GM23338 (cell line): ENCODE measurements at regions not wholly inside any gene's neighbourhood (a gene's known extent, or its start where the extent isn't known, plus 50 kb on each side); places are given as distances from the start of the nearest gene placed in this dataset.

Experiments
- ATAC-seq: fragments of 200-7000 bp; cut with Tn5 transposase; 3 replicates; pipeline ENCODE4 v1.9.1; 2020
- DNase-seq: peaks from one replicate; pipeline ENCODE4 v3.0.0-alpha.2; 2015; ENCODE audit warnings: low spot score
- H2AFZ ChIP-seq: fragments of 200-600 bp; sonication (generic); 2 replicates; pipeline ENCODE4 v1.8.0; 2016; ENCODE audit warnings: antibody characterized with exemption, mild to moderate bottlenecking, moderate library complexity
- H3F3A ChIP-seq: fragments of 200-600 bp; sonication (generic); replicated peaks from 2 replicates; pipeline ENCODE4 v1.8.0; 2017; ENCODE audit warnings: antibody characterized with exemption, mixed run types, low read depth
- H3K27ac ChIP-seq: fragments of 200-600 bp; sonication (generic); 2 replicates; pipeline ENCODE4 v1.6.1; 2016; ENCODE audit warnings: low read depth
- H3K27me3 ChIP-seq: fragments of 200-600 bp; sonication (generic); 2 replicates; pipeline ENCODE4 v1.8.0; 2016; ENCODE audit warnings: mild to moderate bottlenecking, mixed run types, moderate library complexity; ENCODE audit not compliant: insufficient read depth
- H3K36me3 ChIP-seq: fragments of 200-600 bp; sonication (generic); 2 replicates; pipeline ENCODE4 v1.8.0; 2016; ENCODE audit warnings: mild to moderate bottlenecking; ENCODE audit not compliant: insufficient read depth
- H3K4me1 ChIP-seq: fragments of 200-600 bp; sonication (generic); 2 replicates; pipeline ENCODE4 v1.8.0; 2016; ENCODE audit warnings: mild to moderate bottlenecking, moderate library complexity; ENCODE audit not compliant: insufficient read depth
- H3K4me2 ChIP-seq: fragments of 200-600 bp; sonication (generic); 2 replicates; pipeline ENCODE4 v1.7.1; 2017; ENCODE audit warnings: mixed run types
- H3K4me3 ChIP-seq: fragments of 200-600 bp; sonication (generic); 2 replicates; pipeline ENCODE4 v1.6.1; 2016; ENCODE audit warnings: mixed run types
- H3K79me2 ChIP-seq: fragments of 200-600 bp; sonication (generic); replicated peaks from 2 replicates; pipeline ENCODE4 v1.8.0; 2017; ENCODE audit warnings: mild to moderate bottlenecking; ENCODE audit not compliant: insufficient read depth
- H3K9me2 ChIP-seq: fragments of 200-600 bp; sonication (generic); 2 replicates; pipeline ENCODE4 v1.8.0; 2017; ENCODE audit not compliant: insufficient read depth
- H4K20me1 ChIP-seq: fragments of 200-600 bp; sonication (generic); replicated peaks from 2 replicates; pipeline ENCODE4 v1.8.0; 2017; ENCODE audit warnings: mild to moderate bottlenecking; ENCODE audit not compliant: insufficient read depth
- H3K27ac Mint-ChIP-seq: 2 replicates; pipeline ENCODE4 v1.8.0; 2020; ENCODE audit warnings: inconsistent platforms, mild to moderate bottlenecking, moderate library complexity, mixed read lengths
- H3K27me3 Mint-ChIP-seq: 3 replicates; pipeline ENCODE4 v1.8.0; 2022; ENCODE audit warnings: low read depth, mild to moderate bottlenecking, moderate library complexity, mixed read lengths, inconsistent platforms; ENCODE audit not compliant: insufficient read depth, poor library complexity
- H3K36me3 Mint-ChIP-seq: 3 replicates; pipeline ENCODE4 v1.8.0; 2021; ENCODE audit warnings: low read depth, mild to moderate bottlenecking, inconsistent platforms, moderate library complexity, mixed read lengths
- H3K4me1 Mint-ChIP-seq: 3 replicates; pipeline ENCODE4 v1.8.0; 2020; ENCODE audit warnings: mild to moderate bottlenecking, inconsistent platforms, mixed read lengths
- H3K4me3 Mint-ChIP-seq: 3 replicates; pipeline ENCODE4 v1.8.0; 2021; ENCODE audit warnings: moderate library complexity, mild to moderate bottlenecking, inconsistent platforms, mixed read lengths
- H3K9me3 Mint-ChIP-seq: 3 replicates; pipeline ENCODE4 v1.8.0; 2020; ENCODE audit warnings: moderate library complexity, mild to moderate bottlenecking, inconsistent platforms, mixed read lengths
- CREB1 ChIP-seq: fragments of 250-450 bp; sonication (Bioruptor Pico); IDR thresholded peaks from 2 replicates; pipeline ENCODE4 v1.5.0; 2020; ENCODE audit warnings: low read depth, mild to moderate bottlenecking, moderate library complexity
- CTCF ChIP-seq, 2 experiments: fragments of 200-600 bp in 1 of 2; sonication (generic) in 1 of 2; conservative IDR thresholded peaks; 2 replicates each; pipeline versions ENCODE4 v1.5.1 to v1.6.1; 2016 to 2017; ENCODE audit warnings: antibody characterized with exemption in 2 of 2, low read depth in 2 of 2, mild to moderate bottlenecking in 2 of 2, moderate library complexity in 1 of 2
- EZH2 ChIP-seq: fragments of 200-600 bp; sonication (generic); IDR thresholded peaks from one replicate; pipeline ENCODE4 v1.8.0; 2017; ENCODE audit warnings: antibody characterized with exemption, mild to moderate bottlenecking, low read depth; ENCODE audit not compliant: unreplicated experiment
- EZH2phosphoT487 ChIP-seq: fragments of 200-600 bp; sonication (generic); IDR thresholded peaks from one replicate; pipeline ENCODE4 v1.8.1; 2018; ENCODE audit warnings: antibody characterized with exemption; ENCODE audit not compliant: unreplicated experiment
- JUNB ChIP-seq: IDR thresholded peaks from one replicate; pipeline ENCODE4 v1.6.1; 2016; ENCODE audit warnings: antibody characterized with exemption; ENCODE audit not compliant: unreplicated experiment
- NANOG ChIP-seq: IDR thresholded peaks from 2 replicates; pipeline ENCODE4 v1.6.1; 2016; ENCODE audit warnings: antibody characterized with exemption, borderline replicate concordance
- STAT1 ChIP-seq: IDR thresholded peaks from one replicate; pipeline ENCODE4 v1.6.1; 2016; ENCODE audit warnings: antibody characterized with exemption; ENCODE audit not compliant: unreplicated experiment
- ZNF114 ChIP-seq: fragments of 250-450 bp; sonication (Bioruptor Pico); IDR thresholded peaks from 2 replicates; pipeline ENCODE4 v1.5.0; 2020; ENCODE audit warnings: mild to moderate bottlenecking, moderate library complexity
- ZNF331 ChIP-seq: fragments of 250-450 bp; sonication (Bioruptor Pico); IDR thresholded peaks from 2 replicates; pipeline ENCODE4 v1.5.0; 2020; ENCODE audit warnings: low read depth, mild to moderate bottlenecking, moderate library complexity
- ZNF462 ChIP-seq: fragments of 250-450 bp; sonication (Bioruptor Pico); IDR thresholded peaks from 2 replicates; pipeline ENCODE4 v1.5.0; 2020; ENCODE audit warnings: mild to moderate bottlenecking, moderate library complexity
- TF ChIP-seq, protein P1 (sequence below): IDR thresholded peaks from one replicate; pipeline ENCODE4 v1.6.1; 2018; ENCODE audit warnings: antibody characterized with exemption; ENCODE audit not compliant: unreplicated experiment

DNA sequence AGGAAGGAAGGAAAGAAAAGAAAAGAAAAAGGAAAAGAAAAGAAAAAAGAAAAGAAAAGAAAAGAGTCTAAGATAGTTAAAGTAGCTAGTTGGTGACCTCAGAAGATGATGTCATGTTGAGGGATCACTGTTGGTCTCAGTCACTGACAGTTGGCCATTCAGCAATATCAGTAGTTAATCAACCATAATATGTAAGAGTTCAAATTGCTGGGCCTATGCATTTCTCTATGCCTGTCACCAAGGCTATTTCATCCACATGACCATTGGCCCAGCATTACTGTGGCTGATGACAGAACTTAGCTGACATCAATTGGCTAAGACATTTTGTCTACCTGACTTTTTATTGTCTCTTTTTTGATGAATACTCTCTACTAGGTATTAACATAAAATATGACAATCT lies 435.5 kb upstream of the CRIM1 start (continued):
- TF ChIP-seq, protein P1, sequence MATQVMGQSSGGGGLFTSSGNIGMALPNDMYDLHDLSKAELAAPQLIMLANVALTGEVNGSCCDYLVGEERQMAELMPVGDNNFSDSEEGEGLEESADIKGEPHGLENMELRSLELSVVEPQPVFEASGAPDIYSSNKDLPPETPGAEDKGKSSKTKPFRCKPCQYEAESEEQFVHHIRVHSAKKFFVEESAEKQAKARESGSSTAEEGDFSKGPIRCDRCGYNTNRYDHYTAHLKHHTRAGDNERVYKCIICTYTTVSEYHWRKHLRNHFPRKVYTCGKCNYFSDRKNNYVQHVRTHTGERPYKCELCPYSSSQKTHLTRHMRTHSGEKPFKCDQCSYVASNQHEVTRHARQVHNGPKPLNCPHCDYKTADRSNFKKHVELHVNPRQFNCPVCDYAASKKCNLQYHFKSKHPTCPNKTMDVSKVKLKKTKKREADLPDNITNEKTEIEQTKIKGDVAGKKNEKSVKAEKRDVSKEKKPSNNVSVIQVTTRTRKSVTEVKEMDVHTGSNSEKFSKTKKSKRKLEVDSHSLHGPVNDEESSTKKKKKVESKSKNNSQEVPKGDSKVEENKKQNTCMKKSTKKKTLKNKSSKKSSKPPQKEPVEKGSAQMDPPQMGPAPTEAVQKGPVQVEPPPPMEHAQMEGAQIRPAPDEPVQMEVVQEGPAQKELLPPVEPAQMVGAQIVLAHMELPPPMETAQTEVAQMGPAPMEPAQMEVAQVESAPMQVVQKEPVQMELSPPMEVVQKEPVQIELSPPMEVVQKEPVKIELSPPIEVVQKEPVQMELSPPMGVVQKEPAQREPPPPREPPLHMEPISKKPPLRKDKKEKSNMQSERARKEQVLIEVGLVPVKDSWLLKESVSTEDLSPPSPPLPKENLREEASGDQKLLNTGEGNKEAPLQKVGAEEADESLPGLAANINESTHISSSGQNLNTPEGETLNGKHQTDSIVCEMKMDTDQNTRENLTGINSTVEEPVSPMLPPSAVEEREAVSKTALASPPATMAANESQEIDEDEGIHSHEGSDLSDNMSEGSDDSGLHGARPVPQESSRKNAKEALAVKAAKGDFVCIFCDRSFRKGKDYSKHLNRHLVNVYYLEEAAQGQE: no peak
- TF ChIP-seq ZNF114 (CRISPR knock-in tag): no peak

- ATAC-seq (no peak), DNase-seq (peak; percentile 2)
- Histone ChIP-seq H3K36me3 (no peaks in the 10 kb centered on the region), H3K27ac (no peak overlapping the region), H3F3A (no peaks in the 10 kb centered on the region), H3K79me2 (no peaks in the 10 kb centered on the region), H3K4me3 (no peak overlapping the region), H2AFZ (peak overlapping the region; percentile 56; the same call in 1 of the 2 replicates), H3K9me2 (no peaks in the 10 kb centered on the region), H3K27me3 (no peaks in the 10 kb centered on the region), H3K4me2 (no peak overlapping the region), H3K4me1 (no peaks in the 10 kb centered on the region), H4K20me1 (no peaks in the 10 kb centered on the region)
- peaks cover 3% of the 10 kb centered on the region for H3K27me3 Mint-ChIP-seq
- no peak overlapping the region for H3K27ac Mint-ChIP-seq
- H3K36me3 Mint-ChIP-seq: no peaks in the 10 kb centered on the region
- no peaks in the 10 kb centered on the region for H3K9me3 Mint-ChIP-seq
- no peak overlapping the region for H3K4me3 Mint-ChIP-seq
- peaks cover 2% of the 10 kb centered on the region; the same call in 1 of the 3 replicates for H3K4me1 Mint-ChIP-seq
- TF ChIP-seq, protein P1: no peak
- TF ChIP-seq ZNF331 (CRISPR knock-in tag): no peak
- no peak for TF ChIP-seq EZH2phosphoT487
- TF ChIP-seq STAT1: no peak
- TF ChIP-seq CREB1 (CRISPR knock-in tag): no peak
- TF ChIP-seq EZH2: no peak
- TF ChIP-seq NANOG: no peak
- TF ChIP-seq JUNB: no peak
- no peak for TF ChIP-seq CTCF (conservative IDR thresholded peaks at IDR 0.05; ENCODE audit: low read depth in 2 of 2)
- TF ChIP-seq ZNF462: no peak
Observed at GRCh38 chr2:35915261-35915660, 440.3 kb upstream of the CRIM1 start.
